SK-N-SH (cell line): ENCODE measurements at regions not wholly inside any gene's neighbourhood (a gene's known extent, or its start where the extent isn't known, plus 50 kb on each side); places are given as distances from the start of the nearest gene placed in this dataset.

Source experiments
- FOSL2 ChIP-seq: IDR thresholded peaks from 2 replicates; pipeline ENCODE4 v1.4.0; 2012; ENCODE audit warnings: low read depth, mild to moderate bottlenecking, moderate library complexity, borderline replicate concordance
- POLR2AphosphoS5 ChIP-seq: IDR thresholded peaks from 2 replicates; pipeline ENCODE4 v1.6.1; 2012; ENCODE audit warnings: low read depth, low read length
- RAD21 ChIP-seq: IDR thresholded peaks from 2 replicates; pipeline ENCODE4 v1.6.1; 2012; ENCODE audit warnings: mild to moderate bottlenecking, low read length
- TAF1 ChIP-seq: IDR thresholded peaks from 2 replicates; pipeline ENCODE4 v1.6.1; 2012; ENCODE audit warnings: low read depth, mild to moderate bottlenecking, low read length, moderate library complexity, borderline replicate concordance
- YY1 ChIP-seq: IDR thresholded peaks from 2 replicates; pipeline ENCODE4 v1.4.0; 2012; ENCODE audit warnings: low read depth, mild to moderate bottlenecking

GRCh38 chr4:38456096-38456495, 207.9 kb upstream of the KLF3 start:
- no peak for TF ChIP-seq RAD21
- TF ChIP-seq YY1, result no peak
- TF ChIP-seq POLR2AphosphoS5, result no peak
- no peak for TF ChIP-seq TAF1
- no peak for TF ChIP-seq FOSL2
